ENCODE measurements at regions not wholly inside any gene's neighbourhood (a gene's known extent, or its start where the extent isn't known, plus 50 kb on each side); places are given as distances from the start of the nearest gene placed in this dataset.

DNA sequence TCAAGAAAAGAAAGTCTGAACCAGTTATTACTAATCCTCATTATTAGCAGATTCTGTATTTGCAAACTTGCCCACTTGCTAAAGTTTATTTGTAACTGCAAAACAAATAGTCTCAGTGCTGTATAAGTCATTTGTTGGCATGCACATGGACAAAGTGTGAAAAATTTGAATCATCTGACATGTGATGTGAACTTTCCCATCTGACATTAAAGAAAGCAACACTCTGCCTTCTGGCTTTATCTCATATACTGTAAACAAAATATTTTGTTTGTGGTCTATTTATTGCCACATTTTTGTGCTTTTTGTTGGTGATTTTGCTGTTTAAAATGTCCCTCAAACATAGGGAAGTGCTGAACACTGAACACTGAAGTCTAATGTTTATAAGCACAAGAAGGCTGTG, 513.8 kb downstream of the RPL10L start:
- no peak for ATAC-seq
- TF ChIP-seq RARB (CRISPR knock-in tag; IDR thresholded peaks at IDR 0.05) (no peak), SNAI2 (CRISPR knock-in tag; IDR thresholded peaks at IDR 0.05) (no peak), TSHZ2 (CRISPR knock-in tag; IDR thresholded peaks at IDR 0.05) (no peak), CREB5 (CRISPR knock-in tag; IDR thresholded peaks at IDR 0.05; ENCODE audit: low read depth) (no peak), ARNTL (CRISPR knock-in tag; IDR thresholded peaks at IDR 0.05; ENCODE audit: borderline replicate concordance, low read depth) (no peak), OSR1 (CRISPR knock-in tag; IDR thresholded peaks at IDR 0.05) (no peak), ZNF70 (CRISPR knock-in tag; IDR thresholded peaks at IDR 0.05) (no peak), CSDC2 (CRISPR knock-in tag; IDR thresholded peaks at IDR 0.05) (no peak), TOX (CRISPR knock-in tag; IDR thresholded peaks at IDR 0.05; ENCODE audit: borderline replicate concordance) (no peak), ZNF8 (CRISPR knock-in tag; IDR thresholded peaks at IDR 0.05) (no peak), ZC3H10 (CRISPR knock-in tag; IDR thresholded peaks at IDR 0.05) (no peak), ISL1 (CRISPR knock-in tag; IDR thresholded peaks at IDR 0.05) (no peak), ZFP3 (CRISPR knock-in tag; IDR thresholded peaks at IDR 0.05) (no peak)
- TF ChIP-seq, protein P1, sequence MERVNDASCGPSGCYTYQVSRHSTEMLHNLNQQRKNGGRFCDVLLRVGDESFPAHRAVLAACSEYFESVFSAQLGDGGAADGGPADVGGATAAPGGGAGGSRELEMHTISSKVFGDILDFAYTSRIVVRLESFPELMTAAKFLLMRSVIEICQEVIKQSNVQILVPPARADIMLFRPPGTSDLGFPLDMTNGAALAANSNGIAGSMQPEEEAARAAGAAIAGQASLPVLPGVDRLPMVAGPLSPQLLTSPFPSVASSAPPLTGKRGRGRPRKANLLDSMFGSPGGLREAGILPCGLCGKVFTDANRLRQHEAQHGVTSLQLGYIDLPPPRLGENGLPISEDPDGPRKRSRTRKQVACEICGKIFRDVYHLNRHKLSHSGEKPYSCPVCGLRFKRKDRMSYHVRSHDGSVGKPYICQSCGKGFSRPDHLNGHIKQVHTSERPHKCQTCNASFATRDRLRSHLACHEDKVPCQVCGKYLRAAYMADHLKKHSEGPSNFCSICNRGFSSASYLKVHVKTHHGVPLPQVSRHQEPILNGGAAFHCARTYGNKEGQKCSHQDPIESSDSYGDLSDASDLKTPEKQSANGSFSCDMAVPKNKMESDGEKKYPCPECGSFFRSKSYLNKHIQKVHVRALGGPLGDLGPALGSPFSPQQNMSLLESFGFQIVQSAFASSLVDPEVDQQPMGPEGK (CRISPR knock-in tag; IDR thresholded peaks at IDR 0.05; ENCODE audit: borderline replicate concordance): no peak

- TF ChIP-seq CREB5 (CRISPR knock-in tag; IDR thresholded peaks at IDR 0.05; ENCODE audit: low read depth) (no peak), ZFP30 (CRISPR knock-in tag; IDR thresholded peaks at IDR 0.05) (no peak), ARNTL (CRISPR knock-in tag; IDR thresholded peaks at IDR 0.05; ENCODE audit: borderline replicate concordance, low read depth) (no peak), SNAI2 (CRISPR knock-in tag; IDR thresholded peaks at IDR 0.05) (no peak), ESRRG (CRISPR knock-in tag; IDR thresholded peaks at IDR 0.05) (no peak), ISL1 (CRISPR knock-in tag; IDR thresholded peaks at IDR 0.05) (no peak), TSHZ2 (CRISPR knock-in tag; IDR thresholded peaks at IDR 0.05) (no peak), GLIS3 (CRISPR knock-in tag; IDR thresholded peaks at IDR 0.05) (no peak), ZNF8 (CRISPR knock-in tag; IDR thresholded peaks at IDR 0.05) (no peak), PPARA (CRISPR knock-in tag; IDR thresholded peaks at IDR 0.05; ENCODE audit: borderline replicate concordance) (no peak), CSDC2 (CRISPR knock-in tag; IDR thresholded peaks at IDR 0.05) (no peak), OSR1 (CRISPR knock-in tag; IDR thresholded peaks at IDR 0.05) (no peak), ZNF70 (CRISPR knock-in tag; IDR thresholded peaks at IDR 0.05) (no peak), TOX (CRISPR knock-in tag; IDR thresholded peaks at IDR 0.05; ENCODE audit: borderline replicate concordance) (no peak), RARB (CRISPR knock-in tag; IDR thresholded peaks at IDR 0.05) (no peak), POU6F1 (CRISPR knock-in tag; IDR thresholded peaks at IDR 0.05; ENCODE audit: borderline replicate concordance, low read depth) (no peak), ZNF565 (CRISPR knock-in tag; conservative IDR thresholded peaks at IDR 0.05; ENCODE audit: low read depth) (no peak), CSRNP3 (CRISPR knock-in tag; IDR thresholded peaks at IDR 0.05) (no peak), ZFP3 (CRISPR knock-in tag; IDR thresholded peaks at IDR 0.05) (no peak)
- TF ChIP-seq, protein P1 (CRISPR knock-in tag; IDR thresholded peaks at IDR 0.05; ENCODE audit: borderline replicate concordance): no peak
- no peak for ATAC-seq
Measured at GRCh38 chr14:46136456-46136855, 515.1 kb downstream of the RPL10L start.
